ENCODE measurements at regions not wholly inside any gene's neighbourhood (a gene's known extent, or its start where the extent isn't known, plus 50 kb on each side); places are given as distances from the start of the nearest gene placed in this dataset.
"Not testable (repeated sequence)": the region's sequence is repeated elsewhere in the genome, so short reads cannot be mapped to it uniquely, and the experiment has no call there.

- DNase-seq = no peak
Observed at GRCh38 chr5:122602700-122603099, 172.2 kb upstream of the SNX2 start.

GRCh38 chr5:122605236-122605635 lies 169.6 kb upstream of the SNX2 start:
- no peak for DNase-seq

- no peak for DNase-seq
Observed at GRCh38 chr5:122607818-122608217, 167.1 kb upstream of the SNX2 start.

- no peak for DNase-seq
Observed at GRCh38 chr5:122608222-122608621, 166.7 kb upstream of the SNX2 start.

GRCh38 chr5:122611406-122611805 lies 163.5 kb upstream of the SNX2 start:
- no peak for DNase-seq

GRCh38 chr5:122612901-122613300 lies 162.0 kb upstream of the SNX2 start:
- DNase-seq = no peak

- no peak for DNase-seq
Observed at GRCh38 chr5:122615146-122615545, 159.7 kb upstream of the SNX2 start.

GRCh38 chr5:122615832-122616231 lies 159.0 kb upstream of the SNX2 start:
- DNase-seq = no peak

GRCh38 chr5:122618046-122618445 lies 156.8 kb upstream of the SNX2 start:
- DNase-seq = not testable (repeated sequence)

GRCh38 chr5:122620768-122621167 lies 154.1 kb upstream of the SNX2 start:
- not testable (repeated sequence) for DNase-seq

- DNase-seq = not testable (repeated sequence)
Observed at GRCh38 chr5:122628714-122629113, 146.2 kb upstream of the SNX2 start.

GRCh38 chr5:122629121-122629677 lies 145.7 kb upstream of the SNX2 start:
- DNase-seq = no peak

- no peak for DNase-seq
Observed at GRCh38 chr5:122638581-122638980, 136.3 kb upstream of the SNX2 start.

GRCh38 chr5:122639033-122639432 lies 135.8 kb upstream of the SNX2 start:
- no peak for DNase-seq

GRCh38 chr5:122639864-122640263 lies 135.0 kb upstream of the SNX2 start:
- DNase-seq = no peak

GRCh38 chr5:122649080-122649479 lies 125.8 kb upstream of the SNX2 start:
- DNase-seq = no peak

GRCh38 chr5:122653087-122654017 lies 121.5 kb upstream of the SNX2 start:
- DNase-seq = no peak

- no peak for DNase-seq
Observed at GRCh38 chr5:122656160-122656559, 118.7 kb upstream of the SNX2 start.

- no peak for DNase-seq
Observed at GRCh38 chr5:122656577-122656976, 118.3 kb upstream of the SNX2 start.

GRCh38 chr5:122661496-122662180 lies 113.2 kb upstream of the SNX2 start:
- no peak for DNase-seq

GRCh38 chr5:122665051-122665450 lies 109.8 kb upstream of the SNX2 start:
- DNase-seq = no peak

- no peak for DNase-seq
Observed at GRCh38 chr5:122668552-122668951, 106.3 kb upstream of the SNX2 start.

GRCh38 chr5:122669709-122670108 lies 105.2 kb upstream of the SNX2 start:
- not testable (repeated sequence) for DNase-seq

- DNase-seq = no peak
Observed at GRCh38 chr5:122673343-122673742, 101.5 kb upstream of the SNX2 start.

Data from NCI-H1436 (cell line).